Activated CD4-positive, alpha-beta T cell treated with anti-CD3 and anti-CD28 coated beads for 36 hours (primary cell): ENCODE measurements at regions not wholly inside any gene's neighbourhood (a gene's known extent, or its start where the extent isn't known, plus 50 kb on each side); places are given as distances from the start of the nearest gene placed in this dataset.
"Not testable (repeated sequence)": the region's sequence is repeated elsewhere in the genome, so short reads cannot be mapped to it uniquely, and the experiment has no call there.

Experiments used
- ATAC-seq: fragments of 200-7000 bp; cut with Tn5 transposase; one replicate; pipeline ENCODE4 v1.10.0; 2021; ENCODE audit warnings: mild to moderate bottlenecking, moderate library complexity
- CTCF ChIA-PET: fragments of 350-600 bp; sonication (Branson Sonifier 250); formaldehyde crosslinking; loops from one replicate; lab custom pipeline; 2021; ENCODE audit warnings: antibody characterized with exemption; lab: Charles Lee
- POLR2A ChIA-PET: fragments of 350-600 bp; sonication (Branson Sonifier 250); formaldehyde crosslinking; loops from one replicate; lab custom pipeline; 2021; ENCODE audit warnings: antibody characterized with exemption, inconsistent platforms; lab: Charles Lee
- DNase-seq: peaks from one replicate; pipeline ENCODE4 v3.0.0-alpha.2; 2020
- H3K27ac Mint-ChIP-seq: one replicate; pipeline ENCODE4 v1.8.0; 2021; ENCODE audit warnings: mixed read lengths
- H3K27me3 Mint-ChIP-seq: one replicate; pipeline ENCODE4 v1.8.0; 2021; ENCODE audit warnings: mixed read lengths
- H3K36me3 Mint-ChIP-seq: one replicate; pipeline ENCODE4 v1.8.0; 2021; ENCODE audit warnings: low read depth, mixed read lengths
- H3K4me1 Mint-ChIP-seq: one replicate; pipeline ENCODE4 v1.8.0; 2021; ENCODE audit warnings: mixed read lengths
- H3K4me3 Mint-ChIP-seq: one replicate; pipeline ENCODE4 v1.8.0; 2021; ENCODE audit warnings: mild to moderate bottlenecking, moderate library complexity, mixed read lengths
- H3K9me3 Mint-ChIP-seq: one replicate; pipeline ENCODE4 v1.8.0; 2021; ENCODE audit warnings: low read depth, mixed read lengths
- intact Hi-C, 2 experiments: fragments of 100-400 bp; cut with DNase I in 1 of 2; cut with micrococcal nuclease in 1 of 2; formaldehyde crosslinking; loops; one replicate each; pipeline versions ENCODE4 v1.14.2 to v1.15.1; 2022 to 2024; cut with DNase I, micrococcal nuclease

DNA sequence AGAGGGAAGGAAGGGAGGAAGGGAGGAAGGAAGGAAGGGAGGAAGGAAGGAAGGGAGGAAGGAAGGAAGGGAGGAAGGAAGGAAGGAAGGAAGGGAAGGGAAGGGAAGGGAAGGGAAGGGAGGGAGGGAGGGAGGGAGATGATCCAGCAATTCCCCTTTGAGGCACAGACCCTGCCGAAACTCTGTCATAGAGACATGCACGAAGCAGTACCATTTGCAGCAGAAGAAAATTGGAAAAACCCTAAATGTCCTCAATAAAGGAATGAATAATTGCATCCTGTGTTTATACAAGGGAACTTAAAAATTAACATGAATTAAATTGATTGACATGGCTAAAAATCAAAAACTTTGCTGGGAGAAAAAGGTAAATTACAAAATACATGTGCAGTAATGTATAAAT lies 151.5 kb downstream of the MTERF1 start:
- H3K27ac Mint-ChIP-seq, H3K4me3 Mint-ChIP-seq, POLR2A ChIA-PET, ATAC-seq, DNase-seq, H3K36me3 Mint-ChIP-seq, H3K4me1 Mint-ChIP-seq, H3K27me3 Mint-ChIP-seq, CTCF ChIA-PET, intact Hi-C loops: not testable (repeated sequence)
- peaks cover 23% of the 10 kb centered on the region for H3K9me3 Mint-ChIP-seq

GRCh38 chr7:91731976-91732375 lies 148.5 kb downstream of the MTERF1 start:
- H3K4me1 Mint-ChIP-seq: no peaks in the 10 kb centered on the region
- no peak for ATAC-seq
- peaks cover 21% of the 10 kb centered on the region for H3K9me3 Mint-ChIP-seq
- ChIA-PET POLR2A (no interaction called here), CTCF (interaction anchor here (1.4 kb wide), 1 partner anchor 13 kb away, joined by 3 read pairs; no protein-coding TSS in a partner anchor)
- H3K36me3 Mint-ChIP-seq: no peaks in the 10 kb centered on the region
- no peak for DNase-seq
- no peak overlapping the region for H3K27ac Mint-ChIP-seq
- H3K27me3 Mint-ChIP-seq: no peaks in the 10 kb centered on the region
- intact Hi-C loops: no loop called here
- no peak overlapping the region for H3K4me3 Mint-ChIP-seq

DNA sequence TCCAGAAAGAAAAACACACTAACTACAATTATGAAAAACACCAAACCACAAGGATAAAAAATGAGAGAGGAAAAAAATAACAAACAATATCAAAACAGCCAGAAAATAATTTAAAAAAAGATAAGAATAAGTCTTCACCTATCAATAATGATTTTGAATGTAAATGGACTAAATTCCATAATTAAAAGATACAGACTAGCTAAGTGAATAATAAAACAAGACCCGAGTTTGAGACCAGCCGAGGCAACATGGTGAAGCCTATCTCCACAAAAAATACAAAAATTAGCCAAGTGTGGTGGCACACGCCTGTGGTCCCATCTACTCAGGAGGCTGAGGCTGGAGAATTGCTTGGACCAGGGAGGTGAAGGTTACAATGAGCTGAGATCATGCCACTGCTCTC lies 131.1 kb downstream of the MTERF1 start:
- ChIA-PET CTCF (interaction anchor here (0.7 kb wide), 1 partner anchor 784 kb away, joined by 3 read pairs; no protein-coding TSS in a partner anchor), POLR2A (no interaction called here)
- no peak for ATAC-seq

DNA sequence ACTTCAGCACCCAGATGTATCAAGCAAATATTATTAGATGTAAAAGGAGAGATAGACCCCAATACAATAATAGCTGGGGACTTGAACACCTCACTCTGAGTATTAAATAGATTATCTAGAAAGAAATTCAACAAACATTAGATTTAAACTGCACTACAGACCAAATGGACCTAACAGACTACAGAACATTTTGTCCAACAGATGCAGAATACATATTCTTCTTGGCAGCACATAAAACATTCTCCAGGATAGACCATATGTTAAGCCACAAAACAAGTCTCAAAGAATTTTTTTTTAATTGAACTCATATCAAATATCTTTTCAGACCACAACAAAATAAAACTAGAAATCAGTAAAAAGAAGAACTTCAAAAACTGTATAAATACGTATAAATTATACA lies 130.4 kb downstream of the MTERF1 start:
- Mint-ChIP-seq H3K27ac (no peak overlapping the region), H3K36me3 (no peaks in the 10 kb centered on the region), H3K27me3 (no peaks in the 10 kb centered on the region), H3K4me1 (no peaks in the 10 kb centered on the region), H3K9me3 (peaks cover 15% of the 10 kb centered on the region), H3K4me3 (no peak overlapping the region)
- ChIA-PET CTCF (no interaction called here), POLR2A (no interaction called here)
- intact Hi-C loops: no loop called here
- ATAC-seq (no peak), DNase-seq (no peak)

More for the DNA sequence above, 131.1 kb downstream of the MTERF1 start:
- Mint-ChIP-seq H3K4me1 (no peaks in the 10 kb centered on the region), H3K27ac (no peak overlapping the region), H3K36me3 (no peaks in the 10 kb centered on the region), H3K4me3 (no peak overlapping the region), H3K9me3 (peaks cover 15% of the 10 kb centered on the region), H3K27me3 (no peaks in the 10 kb centered on the region)
- intact Hi-C loops: no loop called here
- DNase-seq: no peak

DNA sequence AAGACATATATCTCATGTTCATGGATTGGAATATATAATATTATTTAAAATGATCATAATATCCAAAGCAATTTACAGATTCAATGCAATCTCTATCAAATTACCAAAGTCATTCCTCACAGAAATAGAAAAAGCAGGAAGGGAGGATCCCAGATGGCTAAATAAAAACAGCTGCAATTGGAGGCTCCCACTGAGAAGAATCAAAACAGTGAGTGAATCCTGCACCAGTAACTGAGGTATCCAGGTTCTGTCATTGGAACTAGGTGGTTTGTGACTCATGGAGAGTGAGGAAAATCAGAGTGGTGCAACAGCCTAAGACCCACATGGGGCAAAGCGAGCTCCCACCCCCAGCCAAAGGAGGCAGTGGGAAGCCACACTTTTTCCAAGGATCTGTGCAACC lies 128.4 kb downstream of the MTERF1 start:
- intact Hi-C loops: no loop called here
- Mint-ChIP-seq H3K27me3 (no peaks in the 10 kb centered on the region), H3K9me3 (peaks cover 16% of the 10 kb centered on the region), H3K4me1 (no peaks in the 10 kb centered on the region), H3K27ac (no peak overlapping the region), H3K4me3 (no peak overlapping the region), H3K36me3 (no peaks in the 10 kb centered on the region)
- ChIA-PET POLR2A (no interaction called here), CTCF (no interaction called here)
- no peak for ATAC-seq
- DNase-seq: no peak

DNA sequence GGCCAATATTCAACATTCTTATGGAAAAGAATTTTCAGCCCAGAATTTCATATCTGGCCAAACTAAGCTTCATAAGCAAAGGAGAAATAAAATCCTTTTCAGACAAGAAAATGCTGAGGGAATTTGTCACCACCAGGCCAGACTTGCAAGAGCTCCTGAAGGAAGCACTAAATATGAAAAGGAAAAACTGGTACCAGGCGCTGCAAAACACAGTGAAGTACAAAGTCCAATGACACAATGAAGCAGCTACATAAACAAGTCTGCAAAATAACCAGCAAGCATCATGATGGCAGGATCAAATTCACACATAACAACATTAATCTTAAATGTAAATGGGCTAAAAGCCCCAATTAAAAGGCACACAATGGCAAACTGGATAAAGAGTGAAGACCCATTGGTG lies 126.2 kb downstream of the MTERF1 start:
- POLR2A ChIA-PET, CTCF ChIA-PET, ATAC-seq, H3K36me3 Mint-ChIP-seq, H3K27me3 Mint-ChIP-seq, intact Hi-C loops, H3K27ac Mint-ChIP-seq, DNase-seq, H3K4me3 Mint-ChIP-seq, H3K4me1 Mint-ChIP-seq: not testable (repeated sequence)
- peaks cover 16% of the 10 kb centered on the region for H3K9me3 Mint-ChIP-seq

- CTCF ChIA-PET: interaction anchor here (0.6 kb wide), 1 partner anchor 604 kb away, joined by 3 read pairs; no protein-coding TSS in a partner anchor
- ATAC-seq, H3K4me1 Mint-ChIP-seq, H3K36me3 Mint-ChIP-seq, H3K27ac Mint-ChIP-seq, H3K27me3 Mint-ChIP-seq, POLR2A ChIA-PET, H3K4me3 Mint-ChIP-seq, DNase-seq, intact Hi-C loops: not testable (repeated sequence)
- peaks cover 13% of the 10 kb centered on the region for H3K9me3 Mint-ChIP-seq
These were observed 125.4 kb downstream of the MTERF1 start for GRCh38 chr7:91755121-91755520.

DNA sequence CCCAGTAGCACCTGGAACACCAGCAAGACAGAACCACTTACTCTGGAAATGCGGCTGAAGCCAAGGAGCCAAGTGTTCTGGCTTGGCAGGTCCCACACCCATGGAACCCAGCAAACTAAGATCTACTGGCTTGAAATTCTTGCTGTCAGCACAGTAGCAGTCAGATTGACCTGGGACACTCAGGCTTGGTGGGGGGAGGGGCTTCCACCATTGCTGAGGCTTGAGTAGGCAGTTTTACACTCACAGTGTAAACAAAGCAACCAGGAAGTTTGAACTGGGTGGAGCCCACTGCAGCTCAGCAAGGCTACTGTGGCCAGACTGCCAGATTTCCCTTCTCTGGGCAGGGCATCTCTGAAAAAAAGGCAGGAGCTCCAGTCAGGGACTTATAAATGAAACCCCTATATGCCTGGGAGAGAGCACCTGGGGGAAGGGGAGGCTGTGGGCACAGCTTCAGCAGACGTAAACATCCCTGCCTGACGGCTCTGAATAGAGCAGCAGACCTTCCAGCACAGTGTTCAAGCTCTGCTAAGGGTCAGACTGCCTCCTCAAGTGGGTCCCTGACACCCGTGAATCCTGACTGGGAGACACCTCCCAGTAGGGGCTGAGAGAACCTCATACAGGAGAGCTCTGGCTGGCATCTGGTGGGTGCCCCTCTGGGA lies 121.2 kb downstream of the MTERF1 start:
- Mint-ChIP-seq H3K27ac (no peak overlapping the region), H3K9me3 (peaks cover 21% of the 10 kb centered on the region), H3K4me1 (no peaks in the 10 kb centered on the region), H3K27me3 (no peaks in the 10 kb centered on the region), H3K4me3 (no peak overlapping the region), H3K36me3 (no peaks in the 10 kb centered on the region)
- POLR2A ChIA-PET: no interaction called here
- intact Hi-C loops: no loop called here
- no peak for ATAC-seq
- CTCF ChIA-PET: interaction anchor here (0.6 kb wide), 1 partner anchor 75 kb away, joined by 3 read pairs; no protein-coding TSS in a partner anchor
- no peak for DNase-seq

DNA sequence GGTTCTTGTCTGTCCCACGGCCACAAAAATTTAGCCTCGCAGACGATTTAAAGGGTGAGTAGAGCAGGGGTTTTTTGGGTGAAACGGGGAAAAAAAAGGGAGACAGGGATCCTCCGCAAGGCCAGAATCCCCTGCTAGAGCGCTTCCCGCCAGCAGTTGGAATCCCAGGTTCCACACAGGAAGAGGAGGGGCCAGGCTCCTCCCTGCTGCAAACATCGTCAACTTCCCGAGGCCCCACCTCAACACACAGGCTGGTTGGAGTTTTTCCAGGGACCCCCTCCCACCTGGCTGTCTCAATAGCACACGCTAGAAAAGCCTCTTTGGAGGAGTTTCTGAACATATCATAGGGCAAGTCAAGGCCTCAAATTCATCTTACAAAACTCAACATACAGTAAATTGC lies 112.7 kb downstream of the MTERF1 start:
- H3K4me1 Mint-ChIP-seq: no peaks in the 10 kb centered on the region
- H3K9me3 Mint-ChIP-seq: peaks cover 11% of the 10 kb centered on the region
- intact Hi-C loops: no loop called here
- H3K27ac Mint-ChIP-seq: no peak overlapping the region
- H3K4me3 Mint-ChIP-seq: no peak overlapping the region
- DNase-seq (no peak), ATAC-seq (no peak)
- ChIA-PET POLR2A (no interaction called here), CTCF (interaction anchor here (0.7 kb wide), 1 partner anchor 20 kb away, joined by 3 read pairs; no protein-coding TSS in a partner anchor)
- H3K27me3 Mint-ChIP-seq: no peaks in the 10 kb centered on the region
- H3K36me3 Mint-ChIP-seq: no peaks in the 10 kb centered on the region

GRCh38 chr7:91771394-91771793 lies 109.1 kb downstream of the MTERF1 start:
- CTCF ChIA-PET: no interaction called here
- POLR2A ChIA-PET: no interaction called here
- no peaks in the 10 kb centered on the region for H3K9me3 Mint-ChIP-seq
- no peak overlapping the region for H3K4me3 Mint-ChIP-seq
- no peaks in the 10 kb centered on the region for H3K36me3 Mint-ChIP-seq
- H3K4me1 Mint-ChIP-seq: no peaks in the 10 kb centered on the region
- DNase-seq: no peak
- no peak overlapping the region for H3K27ac Mint-ChIP-seq
- intact Hi-C loops: no loop called here
- ATAC-seq: no peak
- peaks cover 2% of the 10 kb centered on the region for H3K27me3 Mint-ChIP-seq

GRCh38 chr7:91771921-91772815 lies 108.3 kb downstream of the MTERF1 start:
- intact Hi-C loops: no loop called here
- Mint-ChIP-seq H3K36me3 (no peaks in the 10 kb centered on the region), H3K4me1 (no peaks in the 10 kb centered on the region), H3K4me3 (no peak overlapping the region), H3K27ac (no peak overlapping the region), H3K9me3 (no peaks in the 10 kb centered on the region), H3K27me3 (peaks cover 2% of the 10 kb centered on the region)
- POLR2A ChIA-PET: no interaction called here
- DNase-seq (no peak), ATAC-seq (no peak)
- CTCF ChIA-PET: no interaction called here

GRCh38 chr7:91776171-91776570 lies 104.3 kb downstream of the MTERF1 start:
- Mint-ChIP-seq H3K27me3 (peaks cover 4% of the 10 kb centered on the region), H3K27ac (no peak overlapping the region), H3K4me1 (no peaks in the 10 kb centered on the region), H3K9me3 (no peaks in the 10 kb centered on the region), H3K36me3 (no peaks in the 10 kb centered on the region), H3K4me3 (no peak overlapping the region)
- intact Hi-C loops: no loop called here
- POLR2A ChIA-PET: no interaction called here
- DNase-seq: no peak
- ATAC-seq: no peak
- CTCF ChIA-PET: no interaction called here
